Thyroid gland (tissue), 4 donors: ENCODE measurements at regions not wholly inside any gene's neighbourhood (a gene's known extent, or its start where the extent isn't known, plus 50 kb on each side); places are given as distances from the start of the nearest gene placed in this dataset.

Source experiments
- DNase-seq, 2 donors: peaks; one replicate each; pipeline ENCODE4 v3.0.0-alpha.2; 2019
- H3K27ac ChIP-seq, 3 donors: fragments of 200-600 bp; sonication (generic); 1 replicate in 2 of 3; 2 replicates in 1 of 3; pipeline ENCODE4 v1.5.1; 2016 to 2019; ENCODE audit warnings: mild to moderate bottlenecking in 1 of 3, moderate library complexity in 1 of 3
- H3K27me3 ChIP-seq: fragments of 200-600 bp; sonication (generic); one replicate; pipeline ENCODE4 v1.5.1; 2019
- H3K36me3 ChIP-seq, 2 donors: fragments of 200-600 bp; sonication (generic); one replicate each; pipeline ENCODE4 v1.5.1; 2016 to 2019
- H3K4me1 ChIP-seq, 2 donors: fragments of 200-600 bp; sonication (generic); one replicate each; pipeline ENCODE4 v1.5.1; 2017 to 2019
- H3K4me3 ChIP-seq, 3 donors: fragments of 200-600 bp; sonication (generic); replicated peaks in 1 of 3; 1 replicate in 2 of 3; 2 replicates in 1 of 3; pipeline ENCODE4 v1.5.1; 2016; ENCODE audit warnings: mild to moderate bottlenecking in 1 of 3
- H3K9me3 ChIP-seq: fragments of 200-600 bp; sonication (generic); one replicate; pipeline ENCODE4 v1.5.1; 2017
- CTCF ChIP-seq, 6 experiments: fragments of 200-600 bp in 3 of 6; fragments of 450-650 bp in 3 of 6; sonication (generic) in 3 of 6; IDR thresholded peaks; one replicate each; pipeline ENCODE4 v1.5.1; 2016 to 2019; ENCODE audit warnings: antibody characterized with exemption in 6 of 6, mild to moderate bottlenecking in 2 of 6, inconsistent platforms in 1 of 6, moderate library complexity in 1 of 6
- POLR2A ChIP-seq, 2 donors: fragments of 450-650 bp; IDR thresholded peaks; one replicate each; pipeline ENCODE4 v1.6.1; 2017; ENCODE audit warnings: antibody characterized with exemption in 2 of 2, mild to moderate bottlenecking in 2 of 2, moderate library complexity in 1 of 2
- WGBS, 2 donors: methylation state at CpG; one replicate each; pipeline ENCODE4 v1.1.5; 2017; 5-methylcytosine and 5-hydroxymethylcytosine counted together
- intact Hi-C: fragments of 100-400 bp; cut with DNase I; formaldehyde crosslinking; loops from one replicate; pipeline ENCODE4 v1.15.1; 2023

GRCh38 chr9:8115570-8115969 is 316.0 kb upstream of the DMAC1 start:
- 54 to 62% methylated on average over 1 of the region's 1 CpG for WGBS, 2 donors
- intact Hi-C loops: no loop called here
- Histone ChIP-seq H3K4me1 (no peaks in the 10 kb centered on the region), H3K36me3 (no peaks in the 10 kb centered on the region), H3K9me3 (no peaks in the 10 kb centered on the region), H3K27ac (no peak overlapping the region), H3K27me3 (no peaks in the 10 kb centered on the region), H3K4me3 (no peak overlapping the region)
- DNase-seq: no peak
- TF ChIP-seq CTCF (IDR thresholded peaks at IDR 0.05) (no peak), POLR2A (IDR thresholded peaks at IDR 0.05) (no peak)

- intact Hi-C loops: no loop called here
Observed at GRCh38 chr9:8114826-8115225, 315.2 kb upstream of the DMAC1 start.

GRCh38 chr9:8106362-8106761 is 306.8 kb upstream of the DMAC1 start:
- 79 to 82% methylated on average over 1 of the region's 1 CpG for WGBS, 2 donors

More at GRCh38 chr9:8114826-8115225, 315.2 kb upstream of the DMAC1 start:
- DNase-seq: no peak
- Histone ChIP-seq H3K4me1 (no peaks in the 10 kb centered on the region), H3K27ac (no peak overlapping the region), H3K9me3 (no peaks in the 10 kb centered on the region), H3K4me3 (no peak overlapping the region), H3K36me3 (no peaks in the 10 kb centered on the region), H3K27me3 (no peaks in the 10 kb centered on the region)
- TF ChIP-seq CTCF (IDR thresholded peaks at IDR 0.05): no peak
- TF ChIP-seq POLR2A (IDR thresholded peaks at IDR 0.05): no peak
- 0% methylated on average over 1 of the region's 1 CpG for WGBS, 2 donors

GRCh38 chr9:8101607-8102006 is 302.0 kb upstream of the DMAC1 start:
- H3K4me3 ChIP-seq: no peak overlapping the region
- no peaks in the 10 kb centered on the region for H3K9me3 ChIP-seq
- no peaks in the 10 kb centered on the region for H3K4me1 ChIP-seq
- DNase-seq: no peak
- intact Hi-C loops: no loop called here
- H3K27ac ChIP-seq: no peak overlapping the region
- no peak for TF ChIP-seq POLR2A (IDR thresholded peaks at IDR 0.05)
- no peak for TF ChIP-seq CTCF (IDR thresholded peaks at IDR 0.05)
- 73 to 87% methylated on average over 2 of the region's 2 CpGs for WGBS, 2 donors
- no peaks in the 10 kb centered on the region for H3K27me3 ChIP-seq
- no peaks in the 10 kb centered on the region for H3K36me3 ChIP-seq

More at GRCh38 chr9:8106362-8106761, 306.8 kb upstream of the DMAC1 start:
- Histone ChIP-seq H3K4me3 (no peak overlapping the region), H3K4me1 (no peaks in the 10 kb centered on the region), H3K27me3 (no peaks in the 10 kb centered on the region), H3K36me3 (no peaks in the 10 kb centered on the region), H3K27ac (no peak overlapping the region), H3K9me3 (no peaks in the 10 kb centered on the region)
- intact Hi-C loops: no loop called here
- TF ChIP-seq CTCF (IDR thresholded peaks at IDR 0.05): no peak
- TF ChIP-seq POLR2A (IDR thresholded peaks at IDR 0.05): no peak
- DNase-seq: no peak

GRCh38 chr9:8096091-8096490 is 296.5 kb upstream of the DMAC1 start:
- intact Hi-C loops: no loop called here
- WGBS, 2 donors: 75 to 87% methylated on average over 4 of the region's 4 CpGs
- no peak for DNase-seq
- H3K36me3 ChIP-seq: no peaks in the 10 kb centered on the region
- H3K9me3 ChIP-seq: no peaks in the 10 kb centered on the region
- H3K4me1 ChIP-seq: no peaks in the 10 kb centered on the region
- TF ChIP-seq POLR2A (IDR thresholded peaks at IDR 0.05): no peak
- TF ChIP-seq CTCF (IDR thresholded peaks at IDR 0.05): no peak
- H3K27me3 ChIP-seq: no peaks in the 10 kb centered on the region
- no peak overlapping the region for H3K4me3 ChIP-seq
- H3K27ac ChIP-seq: no peak overlapping the region
